Fibroblast of the aortic adventitia (primary cell): ENCODE measurements at regions not wholly inside any gene's neighbourhood (a gene's known extent, or its start where the extent isn't known, plus 50 kb on each side); places are given as distances from the start of the nearest gene placed in this dataset.

Experiments
- DNase-seq: peaks from one replicate; pipeline ENCODE4 v3.0.0-alpha.2; 2010; ENCODE audit warnings: low read depth
- H3K4me3 ChIP-seq: 2 replicates; pipeline ENCODE4 v1.5.1; 2011; ENCODE audit warnings: low read depth, mild to moderate bottlenecking, control low read depth, low read length, moderate library complexity
- CTCF ChIP-seq: IDR thresholded peaks from 2 replicates; pipeline ENCODE4 v1.5.1; 2011; ENCODE audit warnings: mild to moderate bottlenecking, low read length, control low read depth, inconsistent platforms; ENCODE audit not compliant: insufficient read depth

DNA sequence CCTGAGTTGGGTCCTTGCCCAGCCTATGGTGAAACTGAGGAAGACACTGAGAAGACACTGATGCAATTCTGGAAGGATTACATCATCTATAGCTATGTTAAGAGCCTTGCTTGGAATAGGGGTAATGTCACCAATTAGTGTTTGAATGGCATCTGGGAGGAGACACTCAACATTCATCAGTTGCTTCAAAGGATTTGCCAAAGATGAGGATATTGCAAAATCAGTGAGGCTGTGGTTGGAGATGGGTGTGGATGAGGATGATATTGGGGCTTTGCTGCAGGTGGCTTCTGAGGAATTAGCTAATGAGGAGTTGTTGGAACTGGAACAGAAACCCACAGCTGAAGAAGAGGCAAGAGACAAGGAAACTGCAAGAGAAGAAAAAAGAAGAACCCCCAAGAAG, 146.7 kb upstream of the SP4 start:
- no peak for TF ChIP-seq CTCF
- DNase-seq: no peak
- no peak overlapping the region for H3K4me3 ChIP-seq

GRCh38 chr7:21293771-21294170, 134.1 kb upstream of the SP4 start:
- no peak for DNase-seq
- no peak for TF ChIP-seq CTCF
- H3K4me3 ChIP-seq: no peak overlapping the region

GRCh38 chr7:21299766-21300165, 128.1 kb upstream of the SP4 start:
- H3K4me3 ChIP-seq: no peak overlapping the region
- TF ChIP-seq CTCF: no peak
- DNase-seq: no peak

DNA sequence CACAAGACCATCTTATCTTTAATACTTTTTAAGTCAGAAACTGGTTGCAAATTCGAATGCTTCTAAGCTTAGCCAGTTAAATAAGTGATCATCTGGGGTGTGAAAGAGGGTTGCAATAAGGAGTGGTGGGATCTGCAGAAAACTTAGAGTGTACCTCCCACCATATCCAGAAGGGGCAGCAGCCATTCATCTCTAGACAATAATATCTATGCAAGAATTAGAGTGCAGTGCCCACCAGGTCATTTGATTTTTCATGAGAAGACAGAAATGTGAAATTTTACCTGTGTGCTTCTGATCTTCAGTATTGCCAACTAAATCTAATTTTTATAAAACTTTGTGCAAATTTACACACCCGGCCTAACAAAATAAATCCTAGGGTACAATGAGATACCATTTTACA, 127.2 kb upstream of the SP4 start:
- no peak overlapping the region for H3K4me3 ChIP-seq
- TF ChIP-seq CTCF: no peak
- no peak for DNase-seq

DNA sequence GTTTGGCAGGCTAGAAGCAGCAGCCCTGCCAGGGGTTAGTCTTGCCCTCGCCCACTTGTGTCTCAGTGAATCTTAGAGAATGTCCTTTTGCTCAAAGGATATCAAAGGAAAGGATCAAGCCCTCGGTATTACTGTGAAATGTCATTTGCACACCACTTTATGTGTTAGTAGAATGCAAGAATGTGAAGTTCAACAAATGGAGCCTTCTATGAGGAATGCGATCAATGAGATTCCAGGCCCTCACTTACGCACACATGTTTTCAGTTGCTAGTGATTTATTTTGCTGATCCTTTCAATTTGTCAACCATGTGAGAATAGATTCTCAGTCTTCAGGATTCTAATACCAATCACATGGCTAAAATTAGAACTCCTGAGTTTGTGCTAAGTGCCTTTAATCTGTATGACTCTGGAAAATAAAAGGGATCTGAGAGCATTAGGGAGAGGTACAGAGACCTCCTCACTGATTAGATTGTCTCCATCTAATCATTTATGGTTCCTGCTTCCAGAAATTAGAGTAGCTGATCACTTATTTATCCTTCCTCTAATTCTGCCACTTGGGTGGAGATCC, 123.0 kb upstream of the SP4 start:
- H3K4me3 ChIP-seq: no peak overlapping the region
- TF ChIP-seq CTCF: no peak
- no peak for DNase-seq

GRCh38 chr7:21305455-21306235, 122.2 kb upstream of the SP4 start:
- TF ChIP-seq CTCF: no peak
- H3K4me3 ChIP-seq: no peak overlapping the region
- DNase-seq: no peak
